MG63 (cell line): ENCODE measurements at regions not wholly inside any gene's neighbourhood (a gene's known extent, or its start where the extent isn't known, plus 50 kb on each side); places are given as distances from the start of the nearest gene placed in this dataset.

Source experiments
- DNase-seq: peaks from one replicate; pipeline ENCODE4 v3.0.0-alpha.2; 2020
- H3K27me3 ChIP-seq: fragments of 250-450 bp; sonication (Bioruptor Pico); 2 replicates; pipeline ENCODE4 v1.5.1; 2020; ENCODE audit warnings: mild to moderate bottlenecking, moderate library complexity
- H3K36me3 ChIP-seq: fragments of 250-450 bp; sonication (Bioruptor Pico); 2 replicates; pipeline ENCODE4 v1.5.1; 2020; ENCODE audit warnings: mild to moderate bottlenecking, moderate library complexity
- H3K4me3 ChIP-seq: fragments of 250-450 bp; sonication (Bioruptor Pico); 2 replicates; pipeline ENCODE4 v1.5.1; 2020; ENCODE audit warnings: mild to moderate bottlenecking, moderate library complexity
- H3K9me3 ChIP-seq: fragments of 250-450 bp; sonication (Bioruptor Pico); 2 replicates; pipeline ENCODE4 v1.5.1; 2020; ENCODE audit warnings: mild to moderate bottlenecking, moderate library complexity

- DNase-seq, result no peak
- H3K4me3 ChIP-seq, result no peak overlapping the region
- H3K9me3 ChIP-seq, result no peaks in the 10 kb centered on the region
- H3K36me3 ChIP-seq, result no peaks in the 10 kb centered on the region
- no peaks in the 10 kb centered on the region for H3K27me3 ChIP-seq
These were observed 621.8 kb downstream of the ZIC1 start for GRCh38 chr3:148030975-148031374.

- H3K4me3 ChIP-seq, result no peak overlapping the region
- H3K27me3 ChIP-seq, result no peaks in the 10 kb centered on the region
- no peaks in the 10 kb centered on the region for H3K9me3 ChIP-seq
- H3K36me3 ChIP-seq, result no peaks in the 10 kb centered on the region
- DNase-seq, result no peak
These were observed 625.2 kb downstream of the ZIC1 start for GRCh38 chr3:148034353-148034752.

GRCh38 chr3:148036331-148036876, 627.2 kb downstream of the ZIC1 start:
- peak; percentile 29 for DNase-seq
- Histone ChIP-seq H3K27me3 (no peaks in the 10 kb centered on the region), H3K9me3 (no peaks in the 10 kb centered on the region), H3K4me3 (no peak overlapping the region), H3K36me3 (no peaks in the 10 kb centered on the region)

GRCh38 chr3:148042663-148043445, 633.7 kb downstream of the ZIC1 start:
- Histone ChIP-seq H3K36me3 (no peaks in the 10 kb centered on the region), H3K27me3 (no peaks in the 10 kb centered on the region), H3K4me3 (no peak overlapping the region), H3K9me3 (no peaks in the 10 kb centered on the region)
- DNase-seq, result peak; percentile 9

DNA sequence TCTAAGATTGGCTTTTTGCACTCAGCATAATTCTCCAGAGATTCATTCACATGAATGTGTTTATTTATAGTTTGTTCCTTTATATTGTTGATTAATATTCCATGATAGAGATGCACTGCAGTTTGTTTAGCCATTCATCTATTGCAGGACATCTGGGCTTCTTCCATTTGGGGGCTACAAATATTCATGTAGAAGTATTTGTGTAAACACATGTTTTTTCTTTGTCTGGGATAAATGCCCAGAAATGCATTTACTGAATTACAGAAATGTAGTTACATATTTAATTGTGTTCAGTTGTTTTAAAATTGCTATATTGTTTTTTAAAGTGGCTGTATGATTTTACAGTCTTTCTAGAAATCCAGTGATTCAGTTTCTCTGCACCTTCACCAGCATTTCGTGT, 635.0 kb downstream of the ZIC1 start:
- H3K9me3 ChIP-seq, result no peaks in the 10 kb centered on the region

DNA sequence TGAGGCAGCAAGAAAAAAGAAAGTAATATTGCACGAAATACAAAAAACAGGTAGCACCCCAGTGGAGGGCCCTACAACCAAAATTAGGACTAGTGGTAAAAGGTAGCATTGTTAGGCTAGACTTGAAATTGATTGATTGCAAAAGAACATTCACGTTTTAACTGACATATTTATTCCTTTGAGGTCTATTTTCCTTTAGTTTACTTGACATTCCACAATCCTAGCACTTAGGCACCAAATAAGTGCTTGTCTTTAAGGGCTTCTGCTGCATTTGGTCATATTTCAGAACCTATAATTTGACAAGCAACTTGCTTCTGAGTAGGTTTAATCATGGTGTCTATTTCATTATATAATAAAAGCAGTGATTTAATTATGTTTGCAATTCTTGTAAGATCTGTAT, 642.7 kb upstream of the AGTR1 start:
- Histone ChIP-seq H3K36me3 (no peaks in the 10 kb centered on the region), H3K9me3 (no peaks in the 10 kb centered on the region), H3K27me3 (no peaks in the 10 kb centered on the region), H3K4me3 (no peak overlapping the region)
- no peak for DNase-seq

More for the DNA sequence above, 635.0 kb downstream of the ZIC1 start:
- no peak for DNase-seq
- no peaks in the 10 kb centered on the region for H3K27me3 ChIP-seq
- no peaks in the 10 kb centered on the region for H3K36me3 ChIP-seq
- H3K4me3 ChIP-seq, result no peak overlapping the region

DNA sequence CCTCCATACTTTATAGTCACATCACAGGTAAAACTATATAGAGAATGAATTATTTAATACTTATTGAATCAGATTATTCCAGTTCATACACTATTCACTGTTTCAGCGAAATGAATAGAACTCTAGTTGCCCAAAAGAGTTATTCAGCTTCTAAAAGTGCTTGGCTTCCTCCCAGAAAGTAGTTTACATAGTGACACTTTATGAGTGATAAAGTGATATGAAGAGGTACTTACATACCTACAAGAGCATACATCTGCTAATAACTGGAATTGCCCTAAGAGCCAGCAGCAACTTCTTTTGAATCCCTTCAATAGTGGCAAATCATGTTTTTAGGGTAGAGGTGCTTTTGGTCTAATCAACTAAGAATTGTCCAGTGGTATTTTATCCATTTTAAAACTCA, 635.1 kb upstream of the AGTR1 start:
- no peak overlapping the region for H3K4me3 ChIP-seq
- H3K27me3 ChIP-seq, result no peaks in the 10 kb centered on the region
- H3K9me3 ChIP-seq, result no peaks in the 10 kb centered on the region; the same call in 1 of the 2 replicates
- DNase-seq, result no peak
- H3K36me3 ChIP-seq, result no peaks in the 10 kb centered on the region

GRCh38 chr3:148066802-148067201, 630.9 kb upstream of the AGTR1 start:
- Histone ChIP-seq H3K9me3 (no peaks in the 10 kb centered on the region; the same call in 1 of the 2 replicates), H3K4me3 (no peak overlapping the region), H3K36me3 (no peaks in the 10 kb centered on the region), H3K27me3 (no peaks in the 10 kb centered on the region)
- no peak for DNase-seq

DNA sequence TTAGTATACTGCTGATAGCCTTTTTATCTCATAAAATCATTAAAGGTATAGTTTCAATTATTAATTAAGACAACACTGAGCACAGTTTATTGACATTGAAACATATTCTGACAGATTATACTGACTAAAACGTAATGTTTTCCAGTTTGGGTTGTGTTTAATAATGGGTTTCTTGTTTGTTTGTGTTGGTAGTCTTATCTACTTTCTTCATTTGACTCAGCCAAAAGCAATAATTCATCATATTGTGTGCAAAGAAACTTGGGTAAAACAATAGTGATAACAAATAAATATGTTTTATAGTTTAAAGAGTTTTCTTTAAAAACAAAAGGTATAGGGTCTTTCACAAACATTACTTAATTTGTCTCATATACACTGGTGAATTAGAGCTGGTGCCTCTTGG, 629.2 kb upstream of the AGTR1 start:
- no peak for DNase-seq
- Histone ChIP-seq H3K9me3 (no peaks in the 10 kb centered on the region; the same call in 1 of the 2 replicates), H3K4me3 (no peak overlapping the region), H3K27me3 (no peaks in the 10 kb centered on the region), H3K36me3 (no peaks in the 10 kb centered on the region)

DNA sequence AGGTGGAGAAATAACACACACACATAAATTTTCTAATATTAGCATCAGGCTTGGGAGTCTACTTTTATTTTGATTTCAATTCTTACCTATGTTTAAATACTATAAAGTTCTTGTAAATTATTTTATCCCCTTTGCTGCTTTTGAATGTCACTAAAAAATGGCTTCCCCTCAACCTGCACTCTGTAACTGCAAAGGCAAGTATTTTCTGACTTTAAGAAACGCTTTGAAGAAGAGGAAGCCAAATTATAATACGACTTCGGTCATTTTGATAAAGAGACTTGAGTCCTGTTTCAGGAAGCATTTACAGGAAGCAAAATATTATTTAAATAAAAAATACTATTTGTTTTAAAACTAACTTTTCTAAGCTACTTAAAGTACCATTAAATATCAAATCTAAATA, 627.7 kb upstream of the AGTR1 start:
- H3K36me3 ChIP-seq, result no peaks in the 10 kb centered on the region
- DNase-seq, result no peak
- no peak overlapping the region for H3K4me3 ChIP-seq
- H3K27me3 ChIP-seq, result no peaks in the 10 kb centered on the region
- H3K9me3 ChIP-seq, result no peaks in the 10 kb centered on the region

DNA sequence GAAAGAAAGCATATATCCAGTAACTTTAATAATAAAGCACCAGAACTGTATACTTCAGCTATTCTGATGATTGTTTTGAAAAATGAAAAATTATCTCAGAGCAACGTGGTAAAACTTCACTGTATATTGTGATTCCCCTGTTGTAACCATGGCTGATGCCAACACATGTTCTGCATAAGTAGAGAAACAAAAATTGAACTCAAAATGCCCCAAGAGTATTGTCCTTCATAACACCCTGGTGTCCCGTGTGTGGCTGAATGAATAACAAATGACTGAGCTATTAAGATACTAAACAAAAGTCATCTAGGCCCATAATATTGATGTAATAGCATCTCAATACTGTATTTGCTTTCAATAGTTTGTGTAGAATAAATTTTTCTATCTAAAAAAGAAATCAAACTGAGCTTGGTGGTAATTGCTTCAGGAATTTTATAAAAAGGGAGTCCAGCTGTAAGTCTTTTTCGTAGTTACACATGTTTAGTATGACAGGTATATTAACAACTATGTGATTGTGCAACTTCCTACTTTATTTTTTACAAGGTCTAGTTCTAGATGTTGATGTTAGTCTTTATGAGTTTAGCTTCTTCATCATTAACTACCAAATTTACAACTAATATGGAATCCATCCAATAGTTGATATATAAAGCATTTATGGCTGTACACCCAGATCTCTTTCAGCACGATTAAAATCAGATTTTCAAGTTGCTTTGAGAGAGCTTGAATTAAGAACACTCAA, 623.8 kb upstream of the AGTR1 start:
- no peak for DNase-seq
- Histone ChIP-seq H3K9me3 (no peaks in the 10 kb centered on the region), H3K27me3 (no peaks in the 10 kb centered on the region), H3K36me3 (no peaks in the 10 kb centered on the region), H3K4me3 (no peak overlapping the region)

GRCh38 chr3:148074946-148075345, 622.8 kb upstream of the AGTR1 start:
- Histone ChIP-seq H3K36me3 (no peaks in the 10 kb centered on the region), H3K27me3 (no peaks in the 10 kb centered on the region), H3K4me3 (no peak overlapping the region), H3K9me3 (no peaks in the 10 kb centered on the region)
- no peak for DNase-seq

- no peaks in the 10 kb centered on the region for H3K36me3 ChIP-seq
- no peaks in the 10 kb centered on the region for H3K9me3 ChIP-seq
- H3K4me3 ChIP-seq, result no peak overlapping the region
- no peaks in the 10 kb centered on the region for H3K27me3 ChIP-seq
- DNase-seq, result peak; percentile 44
These were observed 621.7 kb upstream of the AGTR1 start for GRCh38 chr3:148075771-148076716.

DNA sequence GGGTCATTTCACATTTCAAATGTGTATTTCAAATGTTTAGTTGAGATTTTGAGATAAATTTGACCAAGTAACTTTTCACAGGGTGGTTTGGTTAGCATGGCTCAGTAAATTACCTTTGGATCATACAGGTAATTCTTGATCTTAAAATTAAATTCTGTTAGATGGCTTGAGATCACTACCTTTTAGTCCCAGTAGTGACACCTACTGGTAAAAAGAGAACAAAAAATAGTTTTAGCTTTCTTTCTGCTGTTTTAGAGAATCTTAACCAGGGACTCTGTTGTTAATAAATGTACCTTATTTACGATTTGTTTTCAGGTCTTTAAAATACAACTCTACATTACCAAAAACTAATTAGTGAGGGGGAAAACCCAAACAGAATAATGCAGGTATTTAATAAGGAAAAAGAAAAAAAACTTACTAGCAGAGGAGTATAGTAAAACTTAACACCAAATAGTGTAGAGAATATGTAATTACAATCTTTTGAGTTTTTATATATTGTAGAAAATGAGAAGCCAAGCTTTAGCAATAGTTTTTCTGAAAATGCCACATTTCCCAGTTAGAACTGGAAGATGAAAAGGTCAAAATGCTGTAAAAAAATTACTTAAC, 620.3 kb upstream of the AGTR1 start:
- Histone ChIP-seq H3K9me3 (no peaks in the 10 kb centered on the region), H3K36me3 (no peaks in the 10 kb centered on the region), H3K4me3 (no peak overlapping the region), H3K27me3 (no peaks in the 10 kb centered on the region)
- no peak for DNase-seq

- DNase-seq, result no peak
- no peaks in the 10 kb centered on the region for H3K9me3 ChIP-seq
- no peaks in the 10 kb centered on the region for H3K36me3 ChIP-seq
- H3K4me3 ChIP-seq, result no peak overlapping the region
- H3K27me3 ChIP-seq, result no peaks in the 10 kb centered on the region
These were observed 619.7 kb upstream of the AGTR1 start for GRCh38 chr3:148077965-148078364.

- Histone ChIP-seq H3K4me3 (no peak overlapping the region), H3K27me3 (no peaks in the 10 kb centered on the region)
- no peak for DNase-seq
These were observed 619.0 kb upstream of the AGTR1 start for GRCh38 chr3:148078658-148079057.

More at GRCh38 chr3:148078658-148079057, 619.0 kb upstream of the AGTR1 start:
- no peaks in the 10 kb centered on the region for H3K36me3 ChIP-seq
- H3K9me3 ChIP-seq, result no peaks in the 10 kb centered on the region
